ENCODE measurements at regions not wholly inside any gene's neighbourhood (a gene's known extent, or its start where the extent isn't known, plus 50 kb on each side); places are given as distances from the start of the nearest gene placed in this dataset.
"Not testable (repeated sequence)": the region's sequence is repeated elsewhere in the genome, so short reads cannot be mapped to it uniquely, and the experiment has no call there.

DNA sequence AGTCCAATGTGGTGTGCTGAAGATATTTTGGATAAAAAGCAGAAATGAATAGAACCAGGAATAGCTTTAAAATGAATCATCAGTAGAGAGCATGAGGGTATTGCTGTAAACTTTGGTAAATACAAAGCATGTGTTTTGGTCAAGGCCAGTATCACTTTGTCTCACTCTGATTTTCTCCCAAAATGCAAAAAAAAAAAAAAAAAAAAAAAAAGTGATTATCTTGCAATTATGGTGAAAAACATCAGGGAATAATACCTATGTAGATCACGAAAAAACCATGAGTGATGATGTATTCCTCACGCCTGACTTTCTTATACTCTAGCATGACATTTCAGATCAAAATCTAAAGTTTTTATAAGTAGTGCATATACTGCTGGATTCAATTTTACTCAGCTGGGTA is 897.9 kb upstream of the FAT3 start:
- no peak for DNase-seq (ENCODE audit: low read depth)

DNA sequence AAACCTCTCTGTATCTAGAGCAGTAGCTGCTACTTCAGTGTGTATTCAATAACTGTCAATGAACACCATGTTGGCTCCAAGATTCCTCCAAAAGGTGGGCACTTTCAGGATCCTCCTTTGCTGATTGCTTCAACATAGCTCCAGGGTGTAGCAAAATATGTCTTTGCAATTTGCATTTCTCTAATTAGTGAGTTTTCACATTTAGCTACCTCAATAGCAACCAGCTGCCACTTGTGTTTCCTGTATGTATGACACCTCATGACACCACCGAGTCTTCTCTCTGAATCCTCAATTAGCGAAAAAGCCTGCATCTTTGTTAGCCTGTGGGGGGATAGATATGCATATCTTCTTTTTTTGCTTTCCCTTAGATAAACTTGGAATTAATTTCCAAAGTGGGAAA is 898.3 kb upstream of the FAT3 start:
- DNase-seq (ENCODE audit: low read depth) = no peak

DNA sequence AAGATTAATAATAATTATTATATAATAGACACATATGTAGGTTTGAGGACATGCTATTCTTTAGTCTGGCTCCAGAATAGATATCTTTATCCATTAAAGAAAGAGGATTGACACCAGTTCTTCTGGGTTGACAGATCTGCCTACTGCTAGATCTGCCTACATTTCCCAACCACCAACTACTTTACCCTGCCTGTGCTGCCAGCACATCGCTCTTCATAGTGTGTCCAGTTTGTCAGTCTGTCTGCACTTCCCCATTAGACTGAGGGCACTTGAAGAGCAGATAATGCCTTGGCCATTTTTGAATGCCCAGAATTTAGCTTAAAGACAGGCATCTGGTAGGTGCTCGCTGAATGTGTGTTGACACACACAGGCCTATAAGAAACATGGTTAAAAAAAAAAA is 910.1 kb upstream of the FAT3 start:
- DNase-seq (ENCODE audit: low read depth) = no peak

DNA sequence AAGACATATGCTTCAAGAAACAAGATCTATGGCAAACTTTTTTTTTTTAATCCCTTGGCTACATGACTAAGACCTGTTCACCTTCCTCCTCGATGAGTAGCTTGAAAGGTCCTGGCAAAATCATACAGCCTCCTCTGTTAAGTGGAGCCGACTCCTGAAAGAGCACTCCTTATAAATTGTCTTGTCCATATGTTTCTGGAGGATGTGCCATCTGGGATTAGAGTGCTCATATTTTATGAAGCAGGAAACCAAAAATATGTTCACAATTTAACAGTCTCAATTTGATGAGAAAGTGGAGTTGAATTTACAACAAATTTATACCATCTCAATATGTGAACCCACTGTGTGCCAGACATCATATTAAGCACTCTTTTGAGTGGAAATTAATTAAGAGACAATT is 912.1 kb upstream of the FAT3 start:
- DNase-seq (ENCODE audit: low read depth) = no peak

DNA sequence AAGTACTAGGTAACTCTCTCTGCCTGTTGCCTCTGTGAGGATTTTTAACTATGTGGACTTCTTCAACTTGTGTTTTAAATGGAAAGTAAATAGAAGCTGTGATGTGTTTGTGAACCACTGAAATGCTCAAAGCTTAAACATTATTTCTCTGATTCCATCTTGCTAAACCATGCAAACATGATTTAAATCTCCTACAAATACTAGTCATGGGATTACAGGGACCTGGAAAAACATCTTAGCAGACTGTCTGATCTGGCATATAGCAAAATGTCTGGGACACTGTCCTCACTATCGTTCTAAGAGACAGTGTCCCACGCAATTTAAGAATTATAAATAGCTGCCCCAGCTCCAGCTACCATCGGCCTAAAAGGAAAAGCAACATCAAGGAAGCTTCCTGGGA is 914.5 kb upstream of the FAT3 start:
- DNase-seq (ENCODE audit: low read depth) = no peak

DNA sequence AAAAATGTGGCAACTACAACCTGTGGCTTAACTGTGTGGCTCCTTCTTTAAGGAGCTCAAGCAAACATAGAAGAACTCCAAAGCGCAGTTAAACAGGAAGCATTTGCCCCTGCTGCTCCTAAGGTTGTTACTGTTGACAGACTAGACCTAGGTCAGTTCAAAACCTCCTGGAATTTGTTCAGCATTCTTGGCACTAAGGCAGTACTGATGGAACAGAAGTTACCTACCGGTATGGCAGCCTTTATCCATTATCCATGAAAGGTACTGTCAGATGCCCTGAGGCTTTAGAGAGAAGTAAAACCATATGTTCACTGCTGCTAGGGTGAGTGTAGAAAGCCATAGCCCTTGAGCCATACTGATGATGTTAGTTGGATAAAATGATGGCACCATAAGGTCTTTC is 916.5 kb upstream of the FAT3 start:
- DNase-seq (ENCODE audit: low read depth) = no peak

DNA sequence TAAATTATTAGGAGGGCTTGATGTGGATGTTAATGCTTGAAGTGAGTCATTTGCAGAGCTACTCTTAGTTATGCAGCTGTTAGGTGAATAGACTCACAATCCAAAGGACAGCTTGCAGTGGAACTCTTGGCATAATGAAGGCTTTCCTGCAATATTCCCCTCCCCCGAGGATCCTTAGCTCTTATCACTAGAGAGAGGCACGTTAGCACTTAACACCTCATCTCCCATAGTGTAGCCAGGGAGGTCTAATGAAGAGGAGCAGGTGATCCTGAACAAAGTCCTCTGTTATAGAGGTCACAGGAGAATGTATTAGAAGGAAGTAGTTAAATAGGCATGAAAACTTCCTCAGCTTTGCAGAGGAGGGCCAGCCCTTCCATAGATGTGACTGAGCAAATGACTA is 919.2 kb upstream of the FAT3 start:
- no peak for DNase-seq (ENCODE audit: low read depth)

DNA sequence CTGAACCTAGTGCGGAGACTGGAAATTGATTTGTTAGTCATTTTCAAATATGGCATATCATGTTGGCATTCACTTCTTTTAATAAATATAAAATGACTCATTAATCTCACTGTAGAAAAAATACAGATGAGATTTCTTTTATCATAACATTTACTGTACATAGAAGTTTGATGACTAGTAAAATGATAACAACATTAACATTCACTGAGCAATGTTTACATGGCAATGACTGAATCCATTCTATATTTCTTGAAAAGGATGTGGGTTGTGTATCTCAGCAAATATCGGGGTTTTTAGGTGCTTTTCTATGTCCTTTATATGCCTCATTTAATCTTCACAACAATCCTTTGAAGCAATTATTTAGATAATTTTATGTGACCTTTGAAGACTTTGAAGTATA is 920.9 kb upstream of the FAT3 start:
- no peak for DNase-seq (ENCODE audit: low read depth)

DNA sequence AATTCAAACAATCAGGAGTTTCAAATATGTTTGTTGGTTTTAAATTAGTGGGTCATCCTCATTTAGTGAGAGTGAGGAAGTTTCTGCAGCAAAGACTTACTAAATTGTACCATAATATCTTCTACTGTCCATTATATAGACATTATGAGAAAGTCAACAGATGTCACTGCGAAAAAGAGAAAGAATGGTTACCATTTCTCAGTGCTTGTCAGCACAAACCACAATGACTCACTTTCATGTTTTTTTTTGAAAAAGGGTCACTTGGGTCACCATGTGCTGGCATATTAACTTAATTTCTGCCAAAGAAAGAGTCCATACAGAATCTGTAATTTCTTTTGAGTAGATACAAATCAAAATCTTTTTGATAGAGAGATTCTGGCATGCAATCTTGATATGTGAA is 924.6 kb upstream of the FAT3 start:
- DNase-seq (ENCODE audit: low read depth) = no peak

DNA sequence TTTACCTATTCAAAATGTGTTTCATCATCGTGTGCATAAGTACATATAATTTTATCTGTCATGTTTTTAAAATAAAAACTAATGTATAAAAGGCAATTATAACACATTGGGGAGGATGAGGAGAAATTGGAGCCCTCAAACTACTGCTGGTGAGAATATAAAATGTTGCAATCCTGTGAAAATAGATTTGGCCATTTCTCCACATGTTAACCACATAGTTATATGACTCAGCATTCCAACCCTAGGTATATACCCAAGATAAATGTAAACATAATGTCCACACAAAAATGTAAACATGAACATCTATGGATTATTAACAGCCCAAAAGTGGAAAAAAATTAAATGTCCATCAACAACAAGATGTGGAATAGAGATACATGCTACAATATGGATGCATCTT is 928.0 kb upstream of the FAT3 start:
- no peak for DNase-seq (ENCODE audit: low read depth)

DNA sequence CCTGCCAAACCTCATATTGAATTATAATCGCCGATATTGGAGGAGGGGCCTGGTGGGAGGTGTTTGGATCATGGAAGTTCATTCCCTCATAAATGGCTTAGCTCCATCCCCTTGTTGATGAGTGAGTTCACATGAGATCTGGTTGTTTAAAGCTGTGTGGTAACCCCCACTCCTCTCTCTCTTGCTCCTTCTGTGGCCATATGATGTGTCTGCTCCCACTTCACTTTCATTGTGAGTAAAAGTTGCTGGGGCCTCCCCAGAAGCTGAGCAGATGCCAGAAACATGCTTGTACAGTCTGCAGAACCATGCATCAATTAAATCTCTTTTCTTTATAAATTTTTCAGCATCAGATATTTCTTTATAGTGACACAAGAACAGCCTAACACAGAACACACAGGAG is 929.0 kb upstream of the FAT3 start:
- DNase-seq (ENCODE audit: low read depth) = no peak

DNA sequence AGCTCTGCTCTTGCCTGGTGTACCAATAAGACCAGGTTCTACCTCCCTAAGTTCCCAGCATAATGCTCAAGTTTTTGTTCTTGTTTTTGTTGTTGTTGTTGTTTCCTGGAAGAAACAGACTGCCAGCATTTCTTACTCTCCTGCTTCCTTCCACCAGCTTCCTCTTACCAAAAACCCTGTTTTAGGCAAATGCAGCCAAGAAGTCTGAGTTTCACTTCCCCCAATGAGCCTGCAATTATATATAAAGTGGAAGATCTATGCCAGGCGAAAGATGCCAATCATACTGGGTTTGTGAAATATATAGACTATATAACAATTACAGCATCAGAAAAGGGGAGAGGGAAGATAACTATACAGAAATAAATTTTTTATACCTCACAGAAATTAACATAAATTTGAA is 931.5 kb upstream of the FAT3 start:
- no peak for DNase-seq (ENCODE audit: low read depth)

DNA sequence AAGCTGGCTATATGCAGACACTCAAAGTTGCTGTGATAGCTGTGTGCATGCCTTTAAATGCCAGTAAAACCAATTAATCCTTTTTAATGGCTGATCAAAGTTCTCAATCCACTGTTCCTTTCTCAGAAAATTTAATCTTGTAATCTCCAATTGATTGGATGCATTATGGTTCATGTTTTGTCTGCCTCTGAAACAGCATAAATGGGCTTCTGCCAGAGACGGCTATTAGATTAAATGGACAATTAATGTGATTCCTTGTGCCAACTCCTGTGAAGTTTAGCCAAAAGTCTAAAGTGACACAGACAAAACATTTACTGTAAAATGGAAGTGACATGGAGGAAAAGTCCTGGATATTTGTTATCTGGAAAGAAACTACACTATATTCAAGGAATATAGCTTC is 952.5 kb upstream of the FAT3 start:
- no peak for DNase-seq (ENCODE audit: low read depth)

DNA sequence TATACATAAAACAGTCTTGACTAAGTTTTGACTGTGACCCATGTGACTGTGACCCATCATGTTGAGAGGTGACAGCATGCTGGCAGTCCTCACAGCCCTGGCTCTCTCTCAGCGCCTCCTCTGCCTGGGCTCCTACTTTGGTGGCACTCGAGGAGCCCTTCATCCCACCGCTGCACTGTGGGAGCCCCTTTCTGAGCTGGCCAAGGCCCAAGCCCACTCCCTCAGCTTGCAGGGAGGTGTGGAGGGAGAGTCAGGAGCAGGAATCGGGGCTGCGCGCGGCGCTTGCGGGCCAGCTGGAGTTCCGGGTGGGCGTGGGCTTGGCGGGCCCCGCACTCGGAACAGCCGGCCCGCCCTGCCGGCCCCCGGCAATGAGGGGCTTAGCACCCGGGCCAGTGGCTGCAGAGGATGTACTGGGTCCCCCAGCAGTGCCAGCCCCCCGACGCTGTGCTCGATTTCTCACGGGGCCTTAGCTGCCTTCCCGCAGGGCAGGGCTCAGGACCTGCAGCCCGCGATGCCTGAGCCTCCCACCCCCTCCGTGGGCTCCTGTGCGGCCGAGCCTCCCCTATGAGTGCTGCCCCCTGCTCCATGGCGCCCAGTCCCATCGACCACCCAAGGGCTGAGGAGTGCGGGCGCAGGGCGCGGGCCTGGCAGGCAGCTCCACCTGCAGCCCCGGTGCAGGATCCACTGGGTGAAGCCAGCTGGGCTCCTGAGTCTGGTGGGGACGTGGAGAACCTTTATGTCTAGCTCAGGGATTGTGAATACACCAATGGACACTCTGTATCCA is 955.9 kb upstream of the FAT3 start:
- not testable (repeated sequence) for DNase-seq (ENCODE audit: low read depth)

DNA sequence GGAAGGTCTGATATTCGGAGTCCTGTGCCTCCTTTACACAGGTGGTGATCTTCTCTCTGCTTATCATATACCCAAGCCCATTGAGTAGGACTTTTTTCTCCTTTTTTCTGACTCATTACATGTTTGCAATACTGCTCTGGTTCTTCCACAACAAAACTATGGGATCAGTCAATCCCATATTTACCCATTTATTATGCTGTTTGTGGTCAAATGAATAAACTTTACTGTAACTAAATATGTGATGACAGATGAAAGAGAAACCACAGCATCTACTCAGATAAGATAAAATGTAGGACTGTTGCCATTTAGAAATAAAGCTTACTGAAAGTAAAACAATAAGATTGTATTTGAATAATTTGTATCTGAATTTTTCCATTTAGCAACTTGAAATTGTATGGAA is 958.7 kb upstream of the FAT3 start:
- no peak for DNase-seq (ENCODE audit: low read depth)

DNA sequence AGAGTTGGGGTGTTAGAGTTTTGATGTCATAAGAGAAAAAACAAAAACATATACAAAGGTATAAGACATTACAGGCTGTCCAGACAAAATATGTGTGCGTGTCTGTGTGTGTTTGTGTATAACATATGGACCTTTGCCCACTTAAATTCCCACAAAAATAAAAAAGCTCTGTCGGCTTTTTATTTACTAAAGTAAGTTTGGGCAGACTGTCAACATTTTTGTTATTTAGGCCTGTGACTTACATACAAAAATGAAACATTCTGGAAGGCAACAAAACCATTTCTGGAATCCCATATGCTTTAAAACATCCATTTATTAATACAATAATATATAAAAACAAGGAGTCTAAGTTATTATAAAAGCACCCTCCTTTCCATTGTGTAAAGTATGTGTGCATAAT is 960.1 kb upstream of the FAT3 start:
- no peak for DNase-seq (ENCODE audit: low read depth)

DNA sequence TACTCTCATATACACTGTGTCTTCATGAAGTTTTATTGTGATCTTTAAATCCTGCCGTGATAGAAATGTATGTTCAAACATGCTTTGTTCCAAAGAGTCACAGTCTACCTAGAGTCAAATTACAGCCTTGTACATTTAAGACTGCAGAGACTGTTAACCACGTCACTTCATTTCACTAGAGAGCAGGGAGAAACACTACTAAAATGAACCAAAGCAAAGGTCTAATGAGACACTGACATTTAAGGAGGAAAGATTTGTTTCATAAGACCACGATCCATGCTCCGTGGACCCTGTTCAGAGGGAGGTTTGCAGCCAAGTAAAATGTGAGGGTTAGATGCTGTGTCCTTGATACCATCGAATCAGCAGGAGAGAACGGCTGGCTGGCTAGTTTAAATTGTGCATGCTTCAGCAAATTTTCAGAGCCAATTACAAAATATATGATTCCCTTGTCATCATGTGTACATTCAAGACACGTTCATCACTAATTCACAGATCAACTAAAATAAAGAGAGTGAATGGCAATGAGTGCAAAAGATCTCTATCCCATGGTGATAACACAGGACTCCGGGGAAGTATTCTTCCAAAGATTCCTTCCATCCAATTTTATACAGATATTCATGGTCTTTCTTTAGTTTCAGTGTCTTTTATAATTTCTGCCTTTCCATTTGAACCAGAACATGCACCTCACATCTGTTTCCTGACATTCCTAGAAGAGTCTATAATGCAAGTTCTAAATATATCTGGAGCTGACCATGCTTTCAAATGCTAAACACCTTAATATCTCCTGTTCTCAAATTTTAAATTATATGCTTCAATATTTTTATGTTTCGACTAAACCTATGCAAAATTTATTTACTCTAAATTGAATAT is 960.9 kb upstream of the FAT3 start:
- DNase-seq (ENCODE audit: low read depth) = no peak

DNA sequence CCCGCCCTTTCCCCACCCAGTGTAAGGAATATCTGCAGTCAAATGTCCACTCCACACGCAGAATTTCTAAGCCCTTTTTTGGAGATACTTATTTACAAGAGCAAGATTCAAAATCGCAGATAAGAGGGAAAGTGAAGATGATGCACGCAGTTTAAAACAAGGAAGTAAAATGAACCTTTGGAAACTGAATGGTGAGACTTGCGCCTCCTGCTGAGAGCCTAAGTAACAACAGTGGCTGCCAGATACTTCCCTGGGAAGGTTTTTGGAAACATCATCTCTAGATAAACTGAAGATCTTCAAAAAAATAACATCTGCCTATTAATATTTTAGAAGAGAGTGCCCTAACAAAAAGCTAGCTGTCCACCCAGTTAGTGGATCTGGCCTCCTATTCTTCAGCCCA is 963.1 kb upstream of the FAT3 start:
- DNase-seq (ENCODE audit: low read depth) = no peak

DNA sequence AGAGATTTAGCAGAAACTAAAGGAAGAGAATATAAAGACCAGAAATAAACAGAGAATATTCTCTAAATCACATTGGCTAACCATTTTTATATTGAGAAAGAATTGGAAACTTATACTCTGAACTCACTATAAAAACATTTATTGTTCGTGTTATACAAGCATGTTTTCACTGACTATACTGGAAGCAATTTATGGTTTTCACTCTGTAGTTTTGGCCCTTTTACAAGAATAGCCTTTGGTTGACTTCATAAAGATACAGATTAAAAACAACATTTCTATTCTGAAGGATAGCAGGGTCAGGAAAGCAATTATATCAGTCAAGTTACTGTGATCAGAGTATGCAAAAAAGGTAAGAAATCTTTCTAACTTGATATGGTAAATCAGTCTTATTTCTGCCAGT is 965.7 kb upstream of the FAT3 start:
- no peak for DNase-seq (ENCODE audit: low read depth)

DNA sequence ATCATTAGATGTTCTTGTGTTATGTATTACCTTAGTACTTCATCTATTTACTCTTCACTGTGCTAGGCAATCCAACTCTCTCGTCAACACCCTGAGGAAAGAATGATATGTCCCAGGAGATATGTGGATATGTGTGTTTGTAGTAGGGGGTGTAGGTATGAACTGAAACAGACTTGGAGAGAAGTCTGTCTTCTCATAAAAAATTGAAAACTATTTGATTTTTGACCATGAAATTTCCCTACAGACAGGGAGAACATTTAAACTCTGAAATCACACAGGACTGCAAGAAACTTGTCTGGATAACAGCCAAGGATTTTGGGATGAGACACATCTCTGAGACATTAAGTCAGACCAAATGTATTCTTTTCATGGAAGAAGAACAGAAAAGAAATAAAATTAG is 967.0 kb upstream of the FAT3 start:
- no peak for DNase-seq (ENCODE audit: low read depth)

DNA sequence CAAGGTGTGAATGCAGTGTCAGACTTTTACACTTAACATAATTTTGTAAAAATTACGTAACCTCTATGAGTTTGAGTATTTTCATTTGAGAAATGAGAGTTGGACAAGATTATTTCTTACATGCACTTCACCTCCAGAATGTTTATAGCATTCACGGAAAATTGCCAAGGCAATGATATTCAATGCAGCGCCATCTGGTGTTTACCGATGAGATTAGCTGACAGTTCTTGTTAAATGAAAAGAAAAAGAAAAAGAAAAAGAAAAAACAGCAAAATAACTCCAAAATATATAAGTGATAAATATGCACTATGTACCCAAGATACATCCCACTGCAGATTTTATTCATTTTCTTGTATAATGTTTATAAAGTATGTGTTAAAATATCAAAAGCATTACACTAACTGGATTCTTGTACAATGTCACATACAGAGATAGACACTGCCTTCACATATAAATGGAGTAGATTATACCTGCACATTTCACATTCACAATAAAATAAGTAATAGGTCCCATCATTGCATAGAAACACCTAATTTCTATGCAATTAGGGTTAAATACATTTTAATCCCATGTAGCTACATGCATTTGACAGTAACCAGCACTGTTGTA is 976.3 kb upstream of the FAT3 start:
- DNase-seq (ENCODE audit: low read depth) = no peak

DNA sequence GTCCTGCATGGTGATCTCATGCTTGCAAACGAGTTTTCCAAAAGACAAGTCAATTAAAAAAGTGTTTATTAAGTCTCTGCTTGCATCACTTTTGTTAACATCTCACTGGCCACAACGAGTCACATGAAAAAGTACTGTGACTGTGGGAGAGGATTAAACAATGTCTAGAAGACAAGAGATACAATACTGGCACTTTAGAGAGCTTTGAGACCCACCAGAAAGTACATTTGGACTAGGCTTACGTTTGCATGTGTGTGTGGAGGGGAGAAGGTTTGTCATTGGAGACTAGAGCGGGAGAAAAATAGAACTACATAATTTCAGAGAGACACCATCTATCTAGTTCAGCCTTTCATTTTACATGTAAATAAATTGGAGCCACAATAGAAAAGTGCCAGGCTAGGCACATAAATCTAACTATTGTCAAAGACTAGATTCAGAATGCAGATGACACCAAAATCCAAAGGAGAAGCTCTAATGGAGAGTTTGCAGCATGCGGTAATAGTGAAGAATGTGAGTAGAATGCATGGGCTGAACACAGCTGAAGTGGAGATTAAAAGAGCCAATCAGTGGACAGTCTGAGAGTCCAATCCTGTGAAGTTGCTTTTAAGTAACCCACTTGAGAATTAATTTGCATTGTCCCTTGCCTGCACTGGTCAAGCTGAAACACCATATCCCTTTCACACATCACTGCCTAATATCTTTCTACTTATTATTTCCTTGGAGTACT is 977.4 kb upstream of the FAT3 start:
- DNase-seq (ENCODE audit: low read depth) = no peak

DNA sequence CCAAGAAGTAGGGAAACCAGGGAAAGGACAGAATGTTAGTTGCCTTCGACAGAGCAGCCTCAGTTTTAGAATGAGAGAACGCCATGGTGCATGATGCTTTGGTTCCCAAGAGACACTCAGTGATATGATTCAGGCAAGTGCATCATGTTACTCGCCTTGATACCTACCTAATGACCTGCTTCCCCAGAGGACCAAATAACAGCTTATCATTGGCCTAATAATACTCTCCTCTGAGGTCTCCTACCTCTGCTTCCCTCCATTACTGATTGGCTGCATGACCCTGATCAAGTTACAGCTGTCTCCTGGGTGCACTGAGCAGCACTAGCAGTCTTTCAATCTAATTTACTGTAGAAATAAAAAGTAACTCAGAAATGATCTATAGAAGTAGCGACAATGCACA is 979.7 kb upstream of the FAT3 start:
- DNase-seq (ENCODE audit: low read depth) = no peak

Data from activated T-cell treated with anti-CD3 and anti-CD28 coated beads for 48 hours (primary cell).